ENCODE measurements at regions not wholly inside any gene's neighbourhood (a gene's known extent, or its start where the extent isn't known, plus 50 kb on each side); places are given as distances from the start of the nearest gene placed in this dataset.

DNA sequence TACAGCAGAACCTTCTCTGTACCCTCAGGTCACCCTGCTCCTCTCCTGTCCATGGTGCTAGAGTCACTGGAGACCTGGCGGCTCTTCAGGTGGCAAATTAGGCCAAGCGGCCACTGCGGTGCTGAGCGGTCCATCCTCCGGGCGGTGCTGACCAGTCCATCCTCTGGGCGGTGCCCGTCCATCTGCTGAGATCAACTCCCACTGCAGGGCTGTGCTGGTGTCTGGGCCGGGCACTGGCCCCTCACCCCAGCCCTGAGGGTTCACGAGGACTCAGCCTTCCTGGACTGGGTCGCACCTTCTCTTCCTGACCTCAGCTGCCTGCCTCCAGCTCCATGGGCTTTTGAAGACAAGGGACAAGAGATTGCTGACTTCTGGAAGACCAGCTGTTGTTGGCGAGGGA is 782.9 kb downstream of the BRD1 start:
- Mint-ChIP-seq H3K27ac (no peak overlapping the region), H3K9me3 (no peaks in the 10 kb centered on the region), H3K4me1 (peaks cover 6% of the 10 kb centered on the region), H3K27me3 (ENCODE audit: insufficient read depth, low read depth, poor library complexity) (peaks cover 10% of the 10 kb centered on the region), H3K36me3 (ENCODE audit: low read depth) (no peaks in the 10 kb centered on the region), H3K4me3 (no peak overlapping the region)
- Histone ChIP-seq H3K4me3 (no peak overlapping the region), H4K20me1 (replicated peaks; ENCODE audit: insufficient read depth) (no peaks in the 10 kb centered on the region), H3K27me3 (ENCODE audit: insufficient read depth) (no peaks in the 10 kb centered on the region), H3K27ac (ENCODE audit: low read depth) (no peak overlapping the region), H3K4me2 (no peak overlapping the region), H2AFZ (no peak overlapping the region), H3K9me2 (ENCODE audit: insufficient read depth) (no peaks in the 10 kb centered on the region), H3K79me2 (replicated peaks; ENCODE audit: insufficient read depth) (no peaks in the 10 kb centered on the region), H3F3A (replicated peaks; ENCODE audit: low read depth) (no peaks in the 10 kb centered on the region), H3K36me3 (ENCODE audit: insufficient read depth) (no peaks in the 10 kb centered on the region; the same call in 1 of the 2 replicates), H3K4me1 (ENCODE audit: insufficient read depth) (no peaks in the 10 kb centered on the region)
- DNase-seq (ENCODE audit: low spot score), result no peak
- ATAC-seq, result no peak
- TF ChIP-seq NANOG (IDR thresholded peaks at IDR 0.05; ENCODE audit: borderline replicate concordance), result no peak
- TF ChIP-seq JUNB (IDR thresholded peaks at IDR 0.05; ENCODE audit: unreplicated experiment), result no peak
- TF ChIP-seq, protein P1, sequence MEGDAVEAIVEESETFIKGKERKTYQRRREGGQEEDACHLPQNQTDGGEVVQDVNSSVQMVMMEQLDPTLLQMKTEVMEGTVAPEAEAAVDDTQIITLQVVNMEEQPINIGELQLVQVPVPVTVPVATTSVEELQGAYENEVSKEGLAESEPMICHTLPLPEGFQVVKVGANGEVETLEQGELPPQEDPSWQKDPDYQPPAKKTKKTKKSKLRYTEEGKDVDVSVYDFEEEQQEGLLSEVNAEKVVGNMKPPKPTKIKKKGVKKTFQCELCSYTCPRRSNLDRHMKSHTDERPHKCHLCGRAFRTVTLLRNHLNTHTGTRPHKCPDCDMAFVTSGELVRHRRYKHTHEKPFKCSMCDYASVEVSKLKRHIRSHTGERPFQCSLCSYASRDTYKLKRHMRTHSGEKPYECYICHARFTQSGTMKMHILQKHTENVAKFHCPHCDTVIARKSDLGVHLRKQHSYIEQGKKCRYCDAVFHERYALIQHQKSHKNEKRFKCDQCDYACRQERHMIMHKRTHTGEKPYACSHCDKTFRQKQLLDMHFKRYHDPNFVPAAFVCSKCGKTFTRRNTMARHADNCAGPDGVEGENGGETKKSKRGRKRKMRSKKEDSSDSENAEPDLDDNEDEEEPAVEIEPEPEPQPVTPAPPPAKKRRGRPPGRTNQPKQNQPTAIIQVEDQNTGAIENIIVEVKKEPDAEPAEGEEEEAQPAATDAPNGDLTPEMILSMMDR (conservative IDR thresholded peaks at IDR 0.05; ENCODE audit: low read depth in 2 of 2), result no peak
- TF ChIP-seq CREB1 (CRISPR knock-in tag; IDR thresholded peaks at IDR 0.05; ENCODE audit: low read depth), result no peak
- no peak for TF ChIP-seq ZNF114 (CRISPR knock-in tag; IDR thresholded peaks at IDR 0.05)

DNA sequence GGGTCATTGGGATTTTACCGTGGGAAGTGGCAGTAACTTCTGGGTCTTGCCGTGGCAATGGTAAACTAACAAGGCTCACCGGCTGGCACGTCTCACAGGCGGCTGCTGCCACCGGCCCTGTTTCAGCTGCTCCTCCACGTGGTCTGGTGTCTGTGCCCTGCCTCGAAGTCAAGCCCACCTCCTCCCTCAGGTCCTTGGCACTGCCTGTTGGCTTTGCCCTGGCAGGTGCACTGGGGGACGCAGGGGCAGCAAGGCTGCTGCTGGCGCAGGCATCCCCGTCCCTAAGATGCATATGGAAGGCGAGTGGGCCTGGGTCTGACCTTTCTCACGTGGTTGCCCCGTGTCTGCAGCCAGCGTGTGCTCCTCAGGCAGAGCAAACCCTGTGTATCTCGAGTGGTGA is 783.6 kb downstream of the BRD1 start:
- Histone ChIP-seq H3K9me2 (ENCODE audit: insufficient read depth) (no peaks in the 10 kb centered on the region), H2AFZ (no peak overlapping the region), H3K4me3 (no peak overlapping the region), H3K27me3 (ENCODE audit: insufficient read depth) (no peaks in the 10 kb centered on the region), H3K4me1 (ENCODE audit: insufficient read depth) (no peaks in the 10 kb centered on the region), H3F3A (replicated peaks; ENCODE audit: low read depth) (no peaks in the 10 kb centered on the region), H3K4me2 (no peak overlapping the region), H3K79me2 (replicated peaks; ENCODE audit: insufficient read depth) (no peaks in the 10 kb centered on the region), H4K20me1 (replicated peaks; ENCODE audit: insufficient read depth) (no peaks in the 10 kb centered on the region), H3K36me3 (ENCODE audit: insufficient read depth) (no peaks in the 10 kb centered on the region; the same call in 1 of the 2 replicates), H3K27ac (ENCODE audit: low read depth) (no peak overlapping the region)
- no peak overlapping the region for H3K27ac Mint-ChIP-seq
- peaks cover 6% of the 10 kb centered on the region for H3K4me1 Mint-ChIP-seq
- no peak overlapping the region for H3K4me3 Mint-ChIP-seq
- no peaks in the 10 kb centered on the region for H3K36me3 Mint-ChIP-seq (ENCODE audit: low read depth)
- no peaks in the 10 kb centered on the region for H3K9me3 Mint-ChIP-seq
- ATAC-seq (no peak), DNase-seq (ENCODE audit: low spot score) (no peak)
- peaks cover 13% of the 10 kb centered on the region for H3K27me3 Mint-ChIP-seq (ENCODE audit: insufficient read depth, low read depth, poor library complexity)
- TF ChIP-seq STAT1 (IDR thresholded peaks at IDR 0.05; ENCODE audit: unreplicated experiment) (no peak), EZH2 (IDR thresholded peaks at IDR 0.05; ENCODE audit: low read depth, unreplicated experiment) (no peak), NANOG (IDR thresholded peaks at IDR 0.05; ENCODE audit: borderline replicate concordance) (no peak), ZNF114 (CRISPR knock-in tag; IDR thresholded peaks at IDR 0.05) (no peak), ZNF331 (CRISPR knock-in tag; IDR thresholded peaks at IDR 0.05; ENCODE audit: low read depth) (no peak), POLR2AphosphoS5 (IDR thresholded peaks at IDR 0.05; ENCODE audit: low read depth) (no peak), CREB1 (CRISPR knock-in tag; IDR thresholded peaks at IDR 0.05; ENCODE audit: low read depth) (no peak), EZH2phosphoT487 (IDR thresholded peaks at IDR 0.05; ENCODE audit: unreplicated experiment) (no peak)
- TF ChIP-seq, protein P2, sequence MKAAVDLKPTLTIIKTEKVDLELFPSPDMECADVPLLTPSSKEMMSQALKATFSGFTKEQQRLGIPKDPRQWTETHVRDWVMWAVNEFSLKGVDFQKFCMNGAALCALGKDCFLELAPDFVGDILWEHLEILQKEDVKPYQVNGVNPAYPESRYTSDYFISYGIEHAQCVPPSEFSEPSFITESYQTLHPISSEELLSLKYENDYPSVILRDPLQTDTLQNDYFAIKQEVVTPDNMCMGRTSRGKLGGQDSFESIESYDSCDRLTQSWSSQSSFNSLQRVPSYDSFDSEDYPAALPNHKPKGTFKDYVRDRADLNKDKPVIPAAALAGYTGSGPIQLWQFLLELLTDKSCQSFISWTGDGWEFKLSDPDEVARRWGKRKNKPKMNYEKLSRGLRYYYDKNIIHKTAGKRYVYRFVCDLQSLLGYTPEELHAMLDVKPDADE (IDR thresholded peaks at IDR 0.05), result no peak
- TF ChIP-seq, protein P3, sequence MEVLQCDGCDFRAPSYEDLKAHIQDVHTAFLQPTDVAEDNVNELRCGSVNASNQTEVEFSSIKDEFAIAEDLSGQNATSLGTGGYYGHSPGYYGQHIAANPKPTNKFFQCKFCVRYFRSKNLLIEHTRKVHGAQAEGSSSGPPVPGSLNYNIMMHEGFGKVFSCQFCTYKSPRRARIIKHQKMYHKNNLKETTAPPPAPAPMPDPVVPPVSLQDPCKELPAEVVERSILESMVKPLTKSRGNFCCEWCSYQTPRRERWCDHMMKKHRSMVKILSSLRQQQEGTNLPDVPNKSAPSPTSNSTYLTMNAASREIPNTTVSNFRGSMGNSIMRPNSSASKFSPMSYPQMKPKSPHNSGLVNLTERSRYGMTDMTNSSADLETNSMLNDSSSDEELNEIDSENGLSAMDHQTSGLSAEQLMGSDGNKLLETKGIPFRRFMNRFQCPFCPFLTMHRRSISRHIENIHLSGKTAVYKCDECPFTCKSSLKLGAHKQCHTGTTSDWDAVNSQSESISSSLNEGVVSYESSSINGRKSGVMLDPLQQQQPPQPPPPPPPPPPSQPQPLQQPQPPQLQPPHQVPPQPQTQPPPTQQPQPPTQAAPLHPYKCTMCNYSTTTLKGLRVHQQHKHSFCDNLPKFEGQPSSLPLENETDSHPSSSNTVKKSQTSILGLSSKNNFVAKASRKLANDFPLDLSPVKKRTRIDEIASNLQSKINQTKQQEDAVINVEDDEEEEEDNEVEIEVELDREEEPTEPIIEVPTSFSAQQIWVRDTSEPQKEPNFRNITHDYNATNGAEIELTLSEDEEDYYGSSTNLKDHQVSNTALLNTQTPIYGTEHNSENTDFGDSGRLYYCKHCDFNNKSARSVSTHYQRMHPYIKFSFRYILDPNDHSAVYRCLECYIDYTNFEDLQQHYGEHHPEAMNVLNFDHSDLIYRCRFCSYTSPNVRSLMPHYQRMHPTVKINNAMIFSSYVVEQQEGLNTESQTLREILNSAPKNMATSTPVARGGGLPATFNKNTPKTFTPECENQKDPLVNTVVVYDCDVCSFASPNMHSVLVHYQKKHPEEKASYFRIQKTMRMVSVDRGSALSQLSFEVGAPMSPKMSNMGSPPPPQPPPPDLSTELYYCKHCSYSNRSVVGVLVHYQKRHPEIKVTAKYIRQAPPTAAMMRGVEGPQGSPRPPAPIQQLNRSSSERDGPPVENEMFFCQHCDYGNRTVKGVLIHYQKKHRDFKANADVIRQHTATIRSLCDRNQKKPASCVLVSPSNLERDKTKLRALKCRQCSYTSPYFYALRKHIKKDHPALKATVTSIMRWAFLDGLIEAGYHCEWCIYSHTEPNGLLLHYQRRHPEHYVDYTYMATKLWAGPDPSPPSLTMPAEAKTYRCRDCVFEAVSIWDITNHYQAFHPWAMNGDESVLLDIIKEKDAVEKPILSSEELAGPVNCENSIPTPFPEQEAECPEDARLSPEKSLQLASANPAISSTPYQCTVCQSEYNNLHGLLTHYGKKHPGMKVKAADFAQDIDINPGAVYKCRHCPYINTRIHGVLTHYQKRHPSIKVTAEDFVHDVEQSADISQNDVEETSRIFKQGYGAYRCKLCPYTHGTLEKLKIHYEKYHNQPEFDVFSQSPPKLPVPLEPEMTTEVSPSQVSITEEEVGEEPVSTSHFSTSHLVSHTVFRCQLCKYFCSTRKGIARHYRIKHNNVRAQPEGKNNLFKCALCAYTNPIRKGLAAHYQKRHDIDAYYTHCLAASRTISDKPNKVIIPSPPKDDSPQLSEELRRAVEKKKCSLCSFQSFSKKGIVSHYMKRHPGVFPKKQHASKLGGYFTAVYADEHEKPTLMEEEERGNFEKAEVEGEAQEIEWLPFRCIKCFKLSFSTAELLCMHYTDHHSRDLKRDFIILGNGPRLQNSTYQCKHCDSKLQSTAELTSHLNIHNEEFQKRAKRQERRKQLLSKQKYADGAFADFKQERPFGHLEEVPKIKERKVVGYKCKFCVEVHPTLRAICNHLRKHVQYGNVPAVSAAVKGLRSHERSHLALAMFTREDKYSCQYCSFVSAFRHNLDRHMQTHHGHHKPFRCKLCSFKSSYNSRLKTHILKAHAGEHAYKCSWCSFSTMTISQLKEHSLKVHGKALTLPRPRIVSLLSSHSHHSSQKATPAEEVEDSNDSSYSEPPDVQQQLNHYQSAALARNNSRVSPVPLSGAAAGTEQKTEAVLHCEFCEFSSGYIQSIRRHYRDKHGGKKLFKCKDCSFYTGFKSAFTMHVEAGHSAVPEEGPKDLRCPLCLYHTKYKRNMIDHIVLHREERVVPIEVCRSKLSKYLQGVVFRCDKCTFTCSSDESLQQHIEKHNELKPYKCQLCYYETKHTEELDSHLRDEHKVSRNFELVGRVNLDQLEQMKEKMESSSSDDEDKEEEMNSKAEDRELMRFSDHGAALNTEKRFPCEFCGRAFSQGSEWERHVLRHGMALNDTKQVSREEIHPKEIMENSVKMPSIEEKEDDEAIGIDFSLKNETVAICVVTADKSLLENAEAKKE (CRISPR knock-in tag; IDR thresholded peaks at IDR 0.05), result no peak

Measured in GM23338 (cell line).